Adipocyte (in vitro differentiated cells): ENCODE measurements at regions not wholly inside any gene's neighbourhood (a gene's known extent, or its start where the extent isn't known, plus 50 kb on each side); places are given as distances from the start of the nearest gene placed in this dataset.

Experiments
- DNase-seq: peaks from one replicate; pipeline ENCODE4 v3.0.0-alpha.2; 2015; ENCODE audit warnings: low read depth
- H3K27me3 ChIP-seq: replicated peaks from 2 replicates; pipeline ENCODE4 v1.7.0; 2013; ENCODE audit warnings: mild to moderate bottlenecking, low read length, moderate library complexity; ENCODE audit not compliant: control insufficient read depth, insufficient read depth
- H3K36me3 ChIP-seq: 2 replicates; pipeline ENCODE4 v1.7.0; 2013; ENCODE audit warnings: low read length, mild to moderate bottlenecking, moderate library complexity; ENCODE audit not compliant: control insufficient read depth, insufficient read depth, severe bottlenecking
- H3K4me1 ChIP-seq: 2 replicates; pipeline ENCODE4 v1.7.0; 2013; ENCODE audit warnings: mild to moderate bottlenecking, low read length, moderate library complexity; ENCODE audit not compliant: control insufficient read depth, insufficient read depth
- H3K4me3 ChIP-seq: 2 replicates; pipeline ENCODE4 v1.7.0; 2013; ENCODE audit warnings: mild to moderate bottlenecking, low read length, moderate library complexity
- H3K9ac ChIP-seq: 2 replicates; pipeline ENCODE4 v1.7.0; 2013; ENCODE audit warnings: mild to moderate bottlenecking, low read length, moderate library complexity
- H3K9me3 ChIP-seq: 2 replicates; pipeline ENCODE4 v1.7.0; 2013; ENCODE audit warnings: mild to moderate bottlenecking, low read length, moderate library complexity; ENCODE audit not compliant: control insufficient read depth

DNA sequence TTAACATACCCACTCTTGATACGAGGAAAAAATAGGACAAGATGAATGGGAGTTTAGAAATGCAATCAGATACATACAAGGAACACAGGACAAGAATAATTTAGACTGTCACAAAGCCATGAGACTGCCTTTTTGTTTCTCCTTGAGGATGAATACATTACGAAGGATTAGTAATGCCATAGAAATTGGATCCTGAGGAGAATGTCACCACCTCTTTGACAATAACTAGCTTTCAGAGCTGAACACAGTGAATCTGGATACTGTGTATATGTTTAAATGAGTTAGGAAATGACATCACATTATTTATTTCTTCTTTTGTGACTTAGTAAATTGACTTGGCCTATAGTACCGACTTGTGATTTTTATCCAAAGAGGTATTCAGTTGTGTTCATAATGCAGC, 596.3 kb upstream of the CNTNAP2 start:
- no peak for DNase-seq
- Histone ChIP-seq H3K36me3 (no peaks in the 10 kb centered on the region), H3K27me3 (no peaks in the 10 kb centered on the region), H3K4me3 (no peak overlapping the region), H3K9ac (no peak overlapping the region), H3K4me1 (no peaks in the 10 kb centered on the region), H3K9me3 (no peaks in the 10 kb centered on the region)

DNA sequence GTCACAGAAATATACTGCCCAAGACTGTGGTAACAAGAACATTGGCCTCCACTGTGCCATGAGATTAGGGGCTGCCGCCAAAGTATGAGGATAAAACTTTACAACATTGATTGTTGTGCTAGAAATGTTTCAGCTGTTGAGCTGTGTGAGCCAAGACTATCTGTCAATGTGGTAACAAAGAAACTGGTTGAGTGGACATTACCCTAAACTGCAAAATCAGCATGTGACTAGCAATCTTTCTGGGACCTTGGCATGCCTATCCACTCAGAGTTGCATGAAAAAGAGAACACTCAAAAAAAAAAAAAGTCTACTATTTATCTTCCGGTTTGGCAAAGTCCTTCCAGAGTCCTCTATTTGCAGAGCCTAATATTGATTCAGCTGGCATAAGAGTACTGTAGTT, 605.6 kb upstream of the CNTNAP2 start:
- DNase-seq, result no peak
- no peak overlapping the region for H3K9ac ChIP-seq
- H3K4me3 ChIP-seq, result no peak overlapping the region
- no peaks in the 10 kb centered on the region for H3K36me3 ChIP-seq
- peaks cover 15% of the 10 kb centered on the region for H3K9me3 ChIP-seq
- no peaks in the 10 kb centered on the region for H3K27me3 ChIP-seq
- H3K4me1 ChIP-seq, result no peaks in the 10 kb centered on the region

DNA sequence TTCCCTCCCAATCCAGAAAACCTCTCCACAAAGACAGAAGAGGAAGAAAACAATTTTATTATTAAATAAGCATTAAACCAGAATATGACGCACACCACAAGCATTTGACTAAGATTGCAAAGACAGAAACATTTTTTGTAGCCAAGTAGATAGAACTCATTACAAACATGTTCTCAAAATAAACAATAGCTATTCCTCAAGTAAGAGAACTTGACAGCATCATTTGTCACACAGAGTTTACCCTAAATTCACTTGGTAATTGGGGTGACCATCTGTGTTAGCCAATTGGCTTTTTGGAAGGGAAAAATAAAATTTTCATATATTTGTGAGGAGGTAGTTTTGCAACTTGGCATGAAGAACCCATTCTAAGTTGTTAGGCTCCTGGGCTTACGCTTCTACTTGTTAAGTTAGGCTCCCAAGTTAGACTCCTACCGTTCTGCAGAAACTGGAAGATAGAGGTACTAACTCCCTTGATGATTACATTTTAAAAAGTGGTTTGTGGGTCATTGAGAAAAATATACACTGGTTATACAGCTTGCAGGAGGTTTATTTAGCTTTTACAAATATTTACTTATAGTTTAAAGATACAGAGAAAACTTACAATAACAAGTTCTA, 618.6 kb upstream of the CNTNAP2 start:
- H3K27me3 ChIP-seq, result no peaks in the 10 kb centered on the region
- no peak overlapping the region for H3K9ac ChIP-seq
- no peak for DNase-seq
- H3K4me3 ChIP-seq, result no peak overlapping the region
- no peaks in the 10 kb centered on the region for H3K4me1 ChIP-seq
- H3K9me3 ChIP-seq, result no peaks in the 10 kb centered on the region
- no peaks in the 10 kb centered on the region for H3K36me3 ChIP-seq

GRCh38 chr7:145490356-145490755, 626.2 kb upstream of the CNTNAP2 start:
- Histone ChIP-seq H3K9ac (no peak overlapping the region), H3K9me3 (peaks cover 25% of the 10 kb centered on the region), H3K4me1 (no peaks in the 10 kb centered on the region), H3K27me3 (no peaks in the 10 kb centered on the region), H3K36me3 (no peaks in the 10 kb centered on the region), H3K4me3 (no peak overlapping the region)
- DNase-seq, result no peak

- Histone ChIP-seq H3K9ac (no peak overlapping the region), H3K4me3 (peak overlapping the region; percentile 18), H3K9me3 (peaks cover 25% of the 10 kb centered on the region), H3K4me1 (no peaks in the 10 kb centered on the region), H3K27me3 (no peaks in the 10 kb centered on the region), H3K36me3 (no peaks in the 10 kb centered on the region)
- no peak for DNase-seq
Measured at GRCh38 chr7:145489609-145490008, 627.0 kb upstream of the CNTNAP2 start.

- Histone ChIP-seq H3K27me3 (no peaks in the 10 kb centered on the region), H3K36me3 (no peaks in the 10 kb centered on the region), H3K9ac (no peak overlapping the region), H3K9me3 (peaks cover 25% of the 10 kb centered on the region), H3K4me3 (no peak overlapping the region), H3K4me1 (no peaks in the 10 kb centered on the region)
- no peak for DNase-seq
Measured at GRCh38 chr7:145488816-145489215, 627.8 kb upstream of the CNTNAP2 start.

- Histone ChIP-seq H3K9ac (no peak overlapping the region), H3K4me3 (no peak overlapping the region), H3K4me1 (no peaks in the 10 kb centered on the region), H3K9me3 (peaks cover 4% of the 10 kb centered on the region), H3K36me3 (no peaks in the 10 kb centered on the region), H3K27me3 (no peaks in the 10 kb centered on the region)
- no peak for DNase-seq
Measured at GRCh38 chr7:145481985-145482384, 634.6 kb upstream of the CNTNAP2 start.

DNA sequence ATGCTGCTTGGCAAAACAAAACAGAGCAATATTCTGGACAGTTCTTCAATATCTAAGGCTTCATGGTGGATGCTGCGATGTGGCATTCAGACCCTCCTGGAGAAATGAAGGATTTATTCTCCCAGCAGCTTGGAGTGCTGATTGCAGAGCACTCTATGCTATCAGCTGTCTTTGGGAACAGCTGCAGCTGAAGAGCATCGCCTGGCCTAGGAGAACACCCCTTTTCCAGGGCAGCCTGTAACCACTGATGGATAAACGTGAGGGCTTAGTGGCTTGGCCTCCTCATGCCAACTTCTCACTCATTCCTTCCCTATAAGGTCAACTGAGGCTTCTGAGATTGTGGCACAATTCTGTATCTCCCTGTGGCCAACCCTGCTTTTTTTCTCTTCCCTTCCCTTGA, 638.1 kb upstream of the CNTNAP2 start:
- Histone ChIP-seq H3K4me1 (no peaks in the 10 kb centered on the region), H3K27me3 (no peaks in the 10 kb centered on the region)

GRCh38 chr7:145474009-145474686, 638.3 kb upstream of the TPK1 start:
- Histone ChIP-seq H3K4me1 (no peaks in the 10 kb centered on the region), H3K4me3 (no peak overlapping the region), H3K36me3 (no peaks in the 10 kb centered on the region), H3K9me3 (no peaks in the 10 kb centered on the region), H3K27me3 (no peaks in the 10 kb centered on the region), H3K9ac (no peak overlapping the region)
- DNase-seq, result no peak

More for the DNA sequence above, 638.1 kb upstream of the CNTNAP2 start:
- H3K36me3 ChIP-seq, result no peaks in the 10 kb centered on the region
- H3K4me3 ChIP-seq, result no peak overlapping the region
- no peak for DNase-seq
- no peaks in the 10 kb centered on the region for H3K9me3 ChIP-seq
- H3K9ac ChIP-seq, result no peak overlapping the region

- Histone ChIP-seq H3K9me3 (peaks cover 7% of the 10 kb centered on the region), H3K4me1 (no peaks in the 10 kb centered on the region), H3K9ac (no peak overlapping the region), H3K27me3 (no peaks in the 10 kb centered on the region), H3K4me3 (no peak overlapping the region), H3K36me3 (no peaks in the 10 kb centered on the region)
- DNase-seq, result no peak
Measured at GRCh38 chr7:145471883-145472282, 636.0 kb upstream of the TPK1 start.

DNA sequence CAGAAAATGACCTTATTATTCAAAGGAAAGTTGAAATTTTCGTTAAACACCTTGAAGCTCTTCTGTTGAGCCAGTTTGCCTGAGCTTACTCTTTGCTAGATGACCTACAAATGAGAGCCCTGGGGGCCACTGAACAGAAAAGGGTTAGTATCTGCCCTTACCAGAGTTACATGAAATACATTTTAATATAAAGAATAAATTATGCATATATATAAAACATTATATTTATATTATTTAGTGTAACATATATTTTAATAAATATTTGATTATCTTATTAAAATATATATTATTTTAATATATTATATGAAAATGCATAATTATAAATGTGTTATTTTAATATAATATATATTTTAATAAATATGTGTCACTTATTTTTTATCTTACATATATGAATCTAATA, 628.4 kb upstream of the TPK1 start:
- Histone ChIP-seq H3K9ac (no peak overlapping the region), H3K36me3 (no peaks in the 10 kb centered on the region), H3K4me1 (no peaks in the 10 kb centered on the region), H3K4me3 (no peak overlapping the region), H3K27me3 (no peaks in the 10 kb centered on the region), H3K9me3 (peaks cover 11% of the 10 kb centered on the region)
- DNase-seq, result no peak

- DNase-seq, result no peak
- no peaks in the 10 kb centered on the region for H3K4me1 ChIP-seq
- H3K27me3 ChIP-seq, result no peaks in the 10 kb centered on the region
Measured at GRCh38 chr7:145462463-145462862, 626.6 kb upstream of the TPK1 start.

More at GRCh38 chr7:145462463-145462862, 626.6 kb upstream of the TPK1 start:
- no peak overlapping the region for H3K9ac ChIP-seq
- peaks cover 7% of the 10 kb centered on the region for H3K9me3 ChIP-seq
- H3K36me3 ChIP-seq, result no peaks in the 10 kb centered on the region
- H3K4me3 ChIP-seq, result no peak overlapping the region
